ENCODE measurements at regions not wholly inside any gene's neighbourhood (a gene's known extent, or its start where the extent isn't known, plus 50 kb on each side); places are given as distances from the start of the nearest gene placed in this dataset.
"Not testable (repeated sequence)": the region's sequence is repeated elsewhere in the genome, so short reads cannot be mapped to it uniquely, and the experiment has no call there.

DNA sequence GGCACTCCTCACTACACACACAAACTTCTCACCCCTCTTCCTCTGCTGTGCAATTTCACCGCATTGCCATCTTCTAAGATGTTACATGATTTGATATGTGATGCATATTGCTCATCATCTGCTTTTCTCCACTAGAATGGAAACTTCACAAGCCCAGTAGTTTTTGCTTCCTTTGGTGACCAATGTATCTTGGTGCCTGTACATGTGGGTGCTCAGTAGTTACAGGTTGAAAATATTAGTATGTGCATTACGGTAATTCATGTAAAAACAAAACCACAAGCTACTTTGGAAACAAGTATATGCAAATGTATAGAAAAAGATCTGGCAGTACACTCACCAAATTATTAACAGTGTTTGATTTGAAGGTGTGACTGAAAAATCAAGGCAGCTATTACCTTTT is 522.4 kb downstream of the TTLL7 start:
- not testable (repeated sequence) for H3K27ac ChIP-seq (ENCODE audit: low read depth, low read length, severe bottlenecking); H3K4me3 ChIP-seq (ENCODE audit: extremely low read depth, insufficient read depth, low read length, poor library complexity, severe bottlenecking); H3K9me3 ChIP-seq (ENCODE audit: control insufficient read depth, low read length); H3K36me3 ChIP-seq (ENCODE audit: control insufficient read depth, insufficient read depth, low read length); H3K4me1 ChIP-seq (ENCODE audit: control insufficient read depth, insufficient read depth, low read length, poor library complexity, severe bottlenecking)
- no CpG with 5 or more reads among the region's 2 CpGs for WGBS, 2 experiments (ENCODE audit: insufficient coverage in 2 of 2)

DNA sequence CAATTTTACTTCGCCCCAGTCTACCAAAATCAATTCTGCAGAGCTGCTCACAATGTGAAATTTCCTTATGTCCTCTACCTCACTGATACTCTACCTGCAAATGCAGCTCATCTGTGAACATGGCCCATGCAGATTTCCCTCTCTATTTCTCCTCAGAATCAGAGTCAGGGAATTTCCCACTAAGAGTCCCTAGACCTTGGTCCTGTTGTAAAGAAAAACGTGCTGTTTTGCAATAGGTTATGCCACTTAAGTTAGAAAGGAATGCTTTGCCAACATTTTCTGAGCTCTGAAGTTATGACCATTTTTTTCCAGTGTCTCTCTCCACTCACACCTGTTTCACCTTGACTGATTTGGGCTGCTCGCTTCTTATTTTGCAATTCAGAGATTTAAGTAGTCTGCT is 524.0 kb downstream of the TTLL7 start:
- H3K4me3 ChIP-seq (ENCODE audit: extremely low read depth, insufficient read depth, low read length, poor library complexity, severe bottlenecking); H3K4me1 ChIP-seq (ENCODE audit: control insufficient read depth, insufficient read depth, low read length, poor library complexity, severe bottlenecking); H3K36me3 ChIP-seq (ENCODE audit: control insufficient read depth, insufficient read depth, low read length); H3K27ac ChIP-seq (ENCODE audit: low read depth, low read length, severe bottlenecking); H3K9me3 ChIP-seq (ENCODE audit: control insufficient read depth, low read length): not testable (repeated sequence)
- WGBS, 2 experiments (ENCODE audit: insufficient coverage in 2 of 2): 80 to 100% methylated on average over 1 of the region's 3 CpGs

DNA sequence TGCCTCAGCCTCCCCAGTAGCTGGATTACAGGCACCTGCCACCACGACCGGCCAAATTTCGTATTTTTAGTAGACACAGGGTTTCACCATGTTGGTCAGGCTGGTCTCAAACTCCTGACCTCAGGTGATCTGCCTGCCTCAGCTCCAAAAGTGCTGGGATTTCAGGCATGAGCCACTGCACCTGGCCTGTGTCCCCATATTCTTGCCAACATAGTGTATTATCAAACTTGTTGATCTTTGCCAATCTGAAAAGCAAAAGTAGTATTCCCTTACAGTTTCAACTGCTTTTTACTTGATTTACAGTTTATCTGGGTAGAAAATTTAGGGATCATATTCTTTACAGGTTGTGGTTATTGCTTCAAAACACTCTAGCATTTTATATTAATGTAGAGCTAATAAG is 524.9 kb downstream of the TTLL7 start:
- not testable (repeated sequence) for H3K4me1 ChIP-seq (ENCODE audit: control insufficient read depth, insufficient read depth, low read length, poor library complexity, severe bottlenecking); H3K36me3 ChIP-seq (ENCODE audit: control insufficient read depth, insufficient read depth, low read length)
- WGBS, 2 experiments (ENCODE audit: insufficient coverage in 2 of 2): 95 to 100% methylated on average over 3 of the region's 3 CpGs

DNA sequence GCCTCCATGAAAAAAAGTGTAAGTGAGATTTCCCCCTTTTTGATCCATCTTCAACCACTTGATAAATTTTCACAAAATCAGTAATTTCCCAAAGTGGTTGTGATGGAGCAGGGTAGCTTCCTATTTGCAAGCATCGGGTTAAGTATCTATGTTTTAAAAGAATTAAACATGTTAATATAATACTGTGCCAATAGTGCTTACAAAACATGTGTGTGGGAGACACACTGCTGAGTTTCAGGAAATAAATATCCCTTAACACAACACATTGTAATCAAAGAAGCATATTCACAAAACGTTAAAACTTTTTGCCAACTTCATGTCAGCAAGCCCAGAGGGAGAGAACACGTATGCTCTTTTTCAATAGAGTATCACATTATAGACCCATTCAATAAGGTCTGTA is 526.9 kb downstream of the TTLL7 start:
- not testable (repeated sequence) for H3K27ac ChIP-seq (ENCODE audit: low read depth, low read length, severe bottlenecking); H3K4me1 ChIP-seq (ENCODE audit: control insufficient read depth, insufficient read depth, low read length, poor library complexity, severe bottlenecking); H3K9me3 ChIP-seq (ENCODE audit: control insufficient read depth, low read length); H3K36me3 ChIP-seq (ENCODE audit: control insufficient read depth, insufficient read depth, low read length); H3K4me3 ChIP-seq (ENCODE audit: extremely low read depth, insufficient read depth, low read length, poor library complexity, severe bottlenecking)
- no CpG with 5 or more reads among the region's 3 CpGs for WGBS, 2 experiments (ENCODE audit: insufficient coverage in 2 of 2)

More for the DNA sequence above, 524.9 kb downstream of the TTLL7 start:
- H3K27ac ChIP-seq (ENCODE audit: low read depth, low read length, severe bottlenecking); H3K4me3 ChIP-seq (ENCODE audit: extremely low read depth, insufficient read depth, low read length, poor library complexity, severe bottlenecking); H3K9me3 ChIP-seq (ENCODE audit: control insufficient read depth, low read length): not testable (repeated sequence)

DNA sequence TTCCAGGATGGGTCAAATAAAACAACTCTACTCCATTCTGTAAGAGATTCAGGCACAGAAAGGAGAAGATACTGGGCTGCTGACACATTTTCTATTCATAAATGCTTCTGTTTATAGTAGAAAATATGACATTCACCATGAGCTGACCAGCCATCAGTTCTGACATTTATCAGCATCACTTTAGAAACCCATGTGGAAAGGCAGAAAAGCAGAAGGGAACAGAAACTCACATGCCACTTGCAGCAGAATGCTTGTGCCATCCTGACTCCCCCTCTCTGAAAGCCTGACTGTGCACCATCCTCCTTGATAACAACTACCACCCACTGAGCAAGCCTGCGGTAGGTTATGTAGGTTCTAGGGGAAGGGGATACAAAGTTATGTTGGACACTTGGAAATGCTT is 527.7 kb downstream of the TTLL7 start:
- not testable (repeated sequence) for H3K36me3 ChIP-seq (ENCODE audit: control insufficient read depth, insufficient read depth, low read length); H3K9me3 ChIP-seq (ENCODE audit: control insufficient read depth, low read length)
- WGBS, 2 experiments (ENCODE audit: insufficient coverage in 2 of 2): no CpG with 5 or more reads among the region's 1 CpG

DNA sequence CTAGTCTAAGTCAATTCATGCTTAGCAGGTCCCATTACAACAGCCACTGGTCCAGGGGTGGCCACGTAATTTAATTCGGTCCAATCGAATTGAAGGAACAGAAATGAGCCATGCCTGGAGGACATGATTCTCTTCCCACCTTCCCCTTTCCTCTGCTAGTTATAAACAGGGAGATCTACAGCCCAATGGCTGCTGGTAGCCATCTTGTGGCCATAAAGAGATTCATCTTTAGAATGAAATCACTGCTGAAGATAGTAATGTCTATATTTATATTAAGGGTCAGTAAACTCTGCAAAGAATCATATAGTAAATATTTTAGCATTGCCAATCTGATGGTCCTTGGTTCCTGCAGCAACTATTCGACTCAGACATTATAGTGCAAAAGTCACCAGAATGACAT is 530.6 kb downstream of the TTLL7 start:
- not testable (repeated sequence) for H3K27ac ChIP-seq (ENCODE audit: low read depth, low read length, severe bottlenecking); H3K4me1 ChIP-seq (ENCODE audit: control insufficient read depth, insufficient read depth, low read length, poor library complexity, severe bottlenecking); H3K36me3 ChIP-seq (ENCODE audit: control insufficient read depth, insufficient read depth, low read length); H3K9me3 ChIP-seq (ENCODE audit: control insufficient read depth, low read length); H3K4me3 ChIP-seq (ENCODE audit: extremely low read depth, insufficient read depth, low read length, poor library complexity, severe bottlenecking)
- 100% methylated on average over 2 to 3 of the region's 4 CpGs for WGBS, 2 experiments (ENCODE audit: insufficient coverage in 2 of 2)

More for the DNA sequence above, 527.7 kb downstream of the TTLL7 start:
- H3K4me3 ChIP-seq (ENCODE audit: extremely low read depth, insufficient read depth, low read length, poor library complexity, severe bottlenecking); H3K4me1 ChIP-seq (ENCODE audit: control insufficient read depth, insufficient read depth, low read length, poor library complexity, severe bottlenecking); H3K27ac ChIP-seq (ENCODE audit: low read depth, low read length, severe bottlenecking): not testable (repeated sequence)

DNA sequence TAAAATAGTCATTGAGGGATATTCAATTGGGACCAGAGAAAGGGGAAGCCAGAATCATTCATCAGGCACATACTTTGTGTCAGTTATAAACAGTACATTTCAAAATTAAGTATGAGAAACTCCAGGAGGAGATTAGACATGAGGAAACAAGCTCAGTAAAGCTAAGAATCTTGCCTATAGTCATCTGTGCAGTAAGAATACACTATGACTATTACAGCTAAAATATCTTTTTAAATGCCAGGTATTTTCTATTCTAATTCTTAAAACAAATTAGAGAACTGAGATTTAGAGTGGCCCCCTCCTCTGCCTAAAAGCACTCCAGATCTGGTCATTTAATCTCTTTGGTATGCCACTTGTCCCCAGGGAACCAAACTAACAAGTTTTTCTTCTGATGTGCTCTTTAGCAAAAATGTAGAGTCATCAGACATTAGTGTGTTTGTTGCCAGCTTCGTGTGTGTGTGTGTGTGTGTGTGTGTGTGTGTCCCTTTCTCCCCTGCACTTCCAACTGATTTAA is 541.1 kb downstream of the TTLL7 start:
- no CpG with 5 or more reads among the region's 1 CpG for WGBS, 2 experiments (ENCODE audit: insufficient coverage in 2 of 2)
- not testable (repeated sequence) for H3K36me3 ChIP-seq (ENCODE audit: control insufficient read depth, insufficient read depth, low read length); H3K9me3 ChIP-seq (ENCODE audit: control insufficient read depth, low read length); H3K4me3 ChIP-seq (ENCODE audit: extremely low read depth, insufficient read depth, low read length, poor library complexity, severe bottlenecking); H3K4me1 ChIP-seq (ENCODE audit: control insufficient read depth, insufficient read depth, low read length, poor library complexity, severe bottlenecking); H3K27ac ChIP-seq (ENCODE audit: low read depth, low read length, severe bottlenecking)

DNA sequence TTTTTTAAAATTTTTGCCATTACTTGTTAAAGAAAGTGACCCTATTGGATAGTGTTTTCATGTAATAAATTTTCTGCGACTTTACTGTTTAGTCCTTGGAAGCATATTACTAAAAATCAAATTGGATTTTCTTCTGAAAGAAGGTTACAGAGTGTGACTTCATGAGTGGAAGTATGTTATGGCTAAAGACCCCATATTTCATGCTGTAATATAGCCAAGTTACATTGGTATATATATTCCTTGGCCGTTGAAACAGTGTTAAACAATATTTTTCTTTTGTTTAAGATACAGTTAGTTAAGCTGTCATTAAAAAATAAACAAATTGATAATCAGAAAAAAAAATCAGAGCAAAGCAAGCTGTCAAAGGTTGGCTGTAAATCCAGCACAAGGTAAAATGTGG is 541.7 kb downstream of the TTLL7 start:
- H3K9me3 ChIP-seq (ENCODE audit: control insufficient read depth, low read length); H3K36me3 ChIP-seq (ENCODE audit: control insufficient read depth, insufficient read depth, low read length); H3K27ac ChIP-seq (ENCODE audit: low read depth, low read length, severe bottlenecking); H3K4me1 ChIP-seq (ENCODE audit: control insufficient read depth, insufficient read depth, low read length, poor library complexity, severe bottlenecking); H3K4me3 ChIP-seq (ENCODE audit: extremely low read depth, insufficient read depth, low read length, poor library complexity, severe bottlenecking): not testable (repeated sequence)
- no CpG with 5 or more reads among the region's 2 CpGs for WGBS, 2 experiments (ENCODE audit: insufficient coverage in 2 of 2)

DNA sequence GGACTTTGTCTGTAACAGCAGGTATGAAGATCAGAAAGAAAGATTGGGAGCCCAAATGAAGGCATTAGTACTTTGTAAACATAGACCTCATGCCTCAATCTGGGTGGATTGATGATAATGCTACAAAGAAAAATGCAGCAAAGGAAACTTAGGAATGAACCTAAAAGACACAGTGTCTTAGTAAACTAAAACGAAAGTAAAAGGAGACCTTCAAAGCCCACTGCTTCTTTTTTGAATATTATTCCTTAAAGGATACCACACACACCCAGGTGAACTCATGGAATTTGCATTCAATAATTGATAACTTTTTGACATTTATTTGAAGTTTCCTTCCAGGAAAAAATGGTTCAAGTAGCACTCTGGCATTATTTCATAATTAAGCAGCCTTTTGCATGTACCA is 543.2 kb downstream of the TTLL7 start:
- H3K36me3 ChIP-seq (ENCODE audit: control insufficient read depth, insufficient read depth, low read length); H3K9me3 ChIP-seq (ENCODE audit: control insufficient read depth, low read length); H3K27ac ChIP-seq (ENCODE audit: low read depth, low read length, severe bottlenecking); H3K4me3 ChIP-seq (ENCODE audit: extremely low read depth, insufficient read depth, low read length, poor library complexity, severe bottlenecking); H3K4me1 ChIP-seq (ENCODE audit: control insufficient read depth, insufficient read depth, low read length, poor library complexity, severe bottlenecking): not testable (repeated sequence)
- WGBS, 2 experiments (ENCODE audit: insufficient coverage in 2 of 2): no CpG with 5 or more reads among the region's 1 CpG

DNA sequence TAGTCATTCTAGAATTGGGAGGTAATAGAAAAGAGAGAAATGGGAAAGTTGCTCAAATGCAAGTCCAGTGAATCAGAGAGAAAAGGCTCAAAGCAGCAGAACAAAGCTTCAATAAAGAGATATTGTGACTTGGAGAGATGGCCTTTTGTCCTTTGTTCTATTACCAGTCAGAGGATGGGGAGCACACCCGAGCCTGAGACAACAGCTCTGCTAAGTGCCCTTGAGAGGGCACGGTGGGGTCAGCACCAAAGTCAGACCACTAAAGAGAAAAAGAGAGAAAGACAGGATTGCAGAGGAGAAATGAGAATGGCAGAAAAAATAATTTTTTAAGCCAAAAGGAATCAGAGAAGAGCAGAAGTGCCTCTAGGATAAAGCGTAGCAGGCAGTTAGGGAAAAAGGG is 553.1 kb downstream of the TTLL7 start:
- no CpG with 5 or more reads among the region's 3 CpGs for WGBS, 2 experiments (ENCODE audit: insufficient coverage in 2 of 2)
- H3K4me1 ChIP-seq (ENCODE audit: control insufficient read depth, insufficient read depth, low read length, poor library complexity, severe bottlenecking); H3K4me3 ChIP-seq (ENCODE audit: extremely low read depth, insufficient read depth, low read length, poor library complexity, severe bottlenecking); H3K9me3 ChIP-seq (ENCODE audit: control insufficient read depth, low read length); H3K27ac ChIP-seq (ENCODE audit: low read depth, low read length, severe bottlenecking); H3K36me3 ChIP-seq (ENCODE audit: control insufficient read depth, insufficient read depth, low read length): not testable (repeated sequence)

DNA sequence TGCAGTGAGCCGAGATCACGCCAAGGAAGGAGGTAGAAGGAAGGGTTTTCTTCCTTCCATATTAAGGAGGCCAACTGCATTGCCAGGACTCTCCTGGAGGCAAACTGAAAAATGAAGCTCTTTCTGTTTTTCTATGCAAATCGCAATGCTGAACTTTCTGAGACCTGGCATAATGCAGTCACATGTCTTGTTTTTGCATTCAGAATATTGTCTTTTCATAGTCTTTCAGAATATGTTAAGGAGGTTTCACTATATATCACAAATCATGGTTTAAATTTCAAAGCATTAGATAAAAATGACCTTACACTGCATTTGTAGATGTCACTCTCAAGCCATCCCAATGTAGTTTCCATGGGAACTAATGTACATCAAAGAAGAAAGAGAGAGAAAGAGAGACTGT is 556.5 kb downstream of the TTLL7 start:
- H3K36me3 ChIP-seq (ENCODE audit: control insufficient read depth, insufficient read depth, low read length); H3K9me3 ChIP-seq (ENCODE audit: control insufficient read depth, low read length); H3K27ac ChIP-seq (ENCODE audit: low read depth, low read length, severe bottlenecking); H3K4me3 ChIP-seq (ENCODE audit: extremely low read depth, insufficient read depth, low read length, poor library complexity, severe bottlenecking); H3K4me1 ChIP-seq (ENCODE audit: control insufficient read depth, insufficient read depth, low read length, poor library complexity, severe bottlenecking): not testable (repeated sequence)
- no CpG with 5 or more reads among the region's 3 CpGs for WGBS, 2 experiments (ENCODE audit: insufficient coverage in 2 of 2)

DNA sequence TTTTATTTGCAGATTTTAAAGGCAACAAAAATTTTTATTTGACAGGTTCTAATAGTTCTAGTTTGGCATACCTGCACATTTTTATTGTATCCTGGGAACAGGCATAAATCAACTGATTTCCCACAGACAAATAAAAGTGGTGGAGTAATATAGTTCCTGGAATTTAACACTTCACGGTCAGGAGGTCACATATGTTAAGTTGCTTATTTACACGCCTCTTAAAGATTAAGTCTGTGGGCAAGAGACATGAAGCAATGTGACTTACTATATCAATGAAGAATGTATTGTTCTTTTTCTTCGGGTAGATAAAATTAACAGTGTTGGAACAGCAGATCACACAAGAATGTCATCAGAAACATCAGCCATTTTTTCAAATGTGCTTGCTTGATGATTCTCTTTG is 558.3 kb downstream of the TTLL7 start:
- H3K9me3 ChIP-seq (ENCODE audit: control insufficient read depth, low read length); H3K36me3 ChIP-seq (ENCODE audit: control insufficient read depth, insufficient read depth, low read length); H3K4me1 ChIP-seq (ENCODE audit: control insufficient read depth, insufficient read depth, low read length, poor library complexity, severe bottlenecking); H3K27ac ChIP-seq (ENCODE audit: low read depth, low read length, severe bottlenecking); H3K4me3 ChIP-seq (ENCODE audit: extremely low read depth, insufficient read depth, low read length, poor library complexity, severe bottlenecking): not testable (repeated sequence)
- WGBS, 2 experiments (ENCODE audit: insufficient coverage in 2 of 2): no CpG with 5 or more reads among the region's 3 CpGs

All from mesodermal cell (in vitro differentiated cells).